GM21381 (cell line): ENCODE measurements at regions not wholly inside any gene's neighbourhood (a gene's known extent, or its start where the extent isn't known, plus 50 kb on each side); places are given as distances from the start of the nearest gene placed in this dataset.
"Not testable (repeated sequence)": the region's sequence is repeated elsewhere in the genome, so short reads cannot be mapped to it uniquely, and the experiment has no call there.

ENCODE experiments used
- ATAC-seq: cut with Tn5 transposase; IDR thresholded peaks from one replicate; pipeline ENCODE4 v1.9.1; 2021; ENCODE audit warnings: mild to moderate bottlenecking, moderate library complexity; ENCODE audit not compliant: unreplicated experiment

DNA sequence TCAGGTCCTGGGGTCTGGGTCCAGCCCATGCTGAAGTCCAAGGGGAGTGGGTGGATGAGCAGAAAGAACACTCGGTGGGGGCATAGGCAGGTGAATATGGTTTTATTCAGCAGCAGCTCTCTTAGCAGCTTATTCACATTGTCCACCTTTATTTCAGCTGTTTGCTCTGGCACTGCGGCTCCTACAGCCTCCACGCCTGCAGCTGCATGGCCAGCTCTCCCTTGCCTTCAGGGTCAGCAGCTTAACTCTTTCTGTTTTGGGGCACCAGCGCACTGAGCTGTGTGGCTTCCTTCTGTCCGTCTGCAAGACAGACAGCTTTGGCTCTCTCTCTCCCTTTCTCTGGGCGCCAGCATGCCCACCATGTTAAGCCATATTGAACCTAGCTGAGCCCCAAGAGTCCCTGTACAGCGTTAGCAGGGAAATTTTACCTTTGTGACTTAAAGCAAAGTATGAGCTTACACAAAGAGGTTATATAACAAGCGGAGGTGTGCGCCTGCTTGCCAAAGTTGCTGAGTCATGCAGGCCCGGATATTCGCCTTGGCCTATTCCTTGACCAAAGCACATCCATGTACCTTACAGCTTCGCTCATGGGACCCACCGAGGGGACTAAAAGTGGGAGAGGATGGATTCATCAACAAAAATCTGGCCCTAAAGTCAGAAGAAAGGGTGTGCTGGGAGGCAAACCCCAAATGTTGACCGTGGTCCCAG, 170.1 kb upstream of the PFN2 start:
- no peak for ATAC-seq

DNA sequence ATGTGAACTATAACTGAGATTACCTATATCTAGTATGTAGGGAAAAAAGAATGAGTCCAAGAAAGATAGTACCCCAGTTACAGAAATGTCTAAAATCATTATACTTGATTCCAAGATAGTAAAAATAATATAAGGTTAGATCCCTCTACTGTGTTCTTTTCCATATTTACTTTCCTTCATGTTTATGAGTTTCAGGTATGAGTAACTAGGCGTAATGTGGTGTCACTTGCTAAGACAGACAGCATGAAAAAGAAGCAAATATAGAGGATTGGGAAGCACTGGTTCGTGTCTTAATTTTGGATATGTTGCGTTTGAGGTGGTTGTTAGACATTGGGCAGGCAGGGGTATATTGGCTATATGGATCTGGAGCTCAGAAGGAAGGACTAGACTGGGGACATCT, 168.1 kb upstream of the PFN2 start:
- ATAC-seq: no peak

DNA sequence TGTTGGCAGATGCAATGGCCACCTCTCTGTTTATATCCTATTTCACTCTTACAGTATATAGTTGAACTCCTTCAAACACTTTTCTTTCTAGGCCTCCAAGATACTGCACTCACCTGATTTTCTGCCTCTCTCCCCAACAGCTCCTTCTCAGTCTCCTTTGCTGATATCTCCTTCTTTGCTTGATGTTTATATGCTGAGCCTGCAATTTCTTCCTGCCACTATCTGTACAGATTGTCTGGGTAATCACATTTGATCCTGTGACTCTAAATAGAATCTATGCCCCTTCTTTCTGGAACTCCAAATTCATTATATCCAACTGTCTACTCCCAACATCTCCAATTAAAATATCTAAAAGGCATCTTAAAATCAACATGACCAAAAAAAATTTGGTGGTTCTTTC, 165.5 kb upstream of the PFN2 start:
- no peak for ATAC-seq

DNA sequence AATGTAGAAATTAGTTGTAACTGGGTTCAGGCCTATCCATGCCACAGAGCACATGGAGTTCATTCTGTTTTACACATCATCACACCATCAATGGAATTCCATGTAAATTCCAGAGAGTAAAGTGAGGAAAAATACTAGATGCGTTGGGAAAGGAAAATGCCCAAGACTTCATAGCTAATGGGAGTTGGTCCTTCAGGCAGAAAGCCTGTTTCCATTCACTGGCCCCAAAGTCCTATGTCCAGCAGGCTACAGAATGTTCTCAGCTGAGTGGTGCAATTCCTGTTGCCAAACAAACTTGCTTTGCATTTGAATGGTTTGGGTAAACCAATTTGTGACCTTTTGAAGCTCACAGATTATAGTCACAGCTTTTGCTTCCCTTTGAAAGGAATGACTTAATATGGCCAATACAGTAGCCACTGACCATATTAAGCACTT, 164.6 kb upstream of the PFN2 start:
- no peak for ATAC-seq

DNA sequence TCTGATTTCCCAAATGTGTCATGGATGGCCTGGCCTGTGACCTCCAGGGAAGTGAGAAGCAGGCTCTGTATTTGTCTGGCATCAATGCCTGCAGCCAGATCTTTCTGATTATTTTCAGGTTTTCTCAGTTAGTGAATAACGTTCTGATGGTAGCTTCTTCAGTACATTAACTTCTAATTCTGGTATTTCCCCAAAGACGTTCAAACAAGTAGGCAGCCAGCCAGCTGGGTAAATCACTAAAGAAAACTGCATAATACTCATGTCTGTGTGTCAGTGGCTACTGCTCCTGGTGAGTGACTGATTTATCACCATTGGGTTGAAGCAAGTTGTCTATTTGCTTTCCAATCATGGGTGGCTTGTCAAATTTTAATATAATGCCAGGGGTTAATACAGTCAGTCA, 162.6 kb upstream of the PFN2 start:
- ATAC-seq: no peak

DNA sequence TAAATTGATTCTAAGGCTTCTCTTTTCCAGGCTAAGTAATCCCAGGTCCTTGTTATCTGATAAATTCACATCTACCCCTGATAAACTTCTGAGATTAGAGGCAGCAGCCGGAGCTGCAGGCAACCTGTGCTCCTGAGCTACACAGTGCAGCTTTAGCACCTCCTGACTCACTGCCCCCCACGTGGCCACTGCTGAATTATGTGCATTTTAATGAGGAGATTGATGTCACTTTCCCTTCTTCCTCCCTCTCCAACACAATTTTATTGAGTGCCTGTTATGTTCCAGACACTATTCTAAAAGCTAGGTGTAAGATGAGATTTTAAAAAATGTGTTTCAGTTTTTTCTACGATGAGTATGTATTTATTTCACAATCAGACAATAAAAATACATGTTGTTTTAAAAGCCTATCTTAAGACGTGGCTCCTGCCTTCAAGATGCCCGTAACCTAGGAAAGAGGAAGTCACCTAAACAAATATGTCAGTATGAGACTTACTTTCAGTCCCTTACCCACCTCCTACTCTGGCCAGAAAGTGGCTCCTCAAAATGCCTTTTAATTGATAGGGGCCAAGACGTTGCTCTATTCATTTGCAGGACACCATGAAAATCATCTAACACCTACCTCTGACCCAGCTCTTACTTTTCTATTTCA, 161.5 kb upstream of the PFN2 start:
- no peak for ATAC-seq

DNA sequence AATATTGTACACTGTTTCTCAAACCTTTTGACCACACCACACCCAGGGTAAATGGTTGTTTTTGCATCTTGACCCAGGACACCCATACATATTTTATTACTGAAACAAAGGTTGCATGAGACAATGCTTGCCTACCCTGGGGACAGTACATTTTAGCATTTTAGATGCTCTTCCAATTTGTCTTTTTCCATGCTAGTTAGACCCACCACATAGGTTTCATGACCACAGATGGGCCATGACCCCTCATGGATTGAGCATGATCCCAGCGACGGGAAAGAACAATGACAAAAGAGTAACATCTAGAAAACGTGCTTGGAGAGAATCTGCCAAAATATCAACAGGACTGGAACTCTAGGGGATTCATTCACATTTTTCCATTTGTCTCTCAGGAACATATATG, 161.0 kb upstream of the PFN2 start:
- no peak for ATAC-seq

DNA sequence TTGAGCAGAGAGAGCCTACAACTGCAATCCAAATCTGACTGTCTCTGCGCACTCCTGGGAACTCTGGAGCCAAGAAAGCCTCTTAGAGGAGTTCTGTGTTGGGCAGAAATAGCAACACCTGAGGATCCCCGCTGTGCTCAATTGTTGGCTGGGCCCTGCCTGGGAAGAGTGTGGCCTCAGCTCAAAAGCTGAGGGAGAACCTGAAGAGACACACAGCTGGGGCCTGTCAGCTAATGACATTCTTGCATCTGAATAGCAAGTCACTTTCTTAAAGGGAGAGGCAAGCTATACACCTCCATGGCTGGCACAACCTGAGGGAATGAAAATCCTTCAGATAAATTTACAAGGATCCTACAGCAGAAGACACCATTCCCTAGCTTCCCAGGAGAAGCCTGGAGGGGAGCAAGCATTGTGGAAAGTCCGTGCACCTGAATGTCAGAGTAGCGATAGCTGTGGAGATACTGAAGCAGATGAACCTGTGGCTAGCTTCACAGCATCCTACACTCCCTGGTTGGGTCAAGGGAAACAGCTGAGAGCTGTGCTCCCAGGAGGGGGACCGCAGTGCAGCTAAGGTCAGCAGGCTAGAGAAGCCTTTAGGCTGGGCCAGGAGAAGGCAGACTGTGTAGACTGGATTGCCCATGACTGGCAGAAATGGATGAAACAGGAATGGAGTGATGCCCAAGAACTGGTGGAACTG, 159.9 kb upstream of the PFN2 start:
- ATAC-seq: no peak

DNA sequence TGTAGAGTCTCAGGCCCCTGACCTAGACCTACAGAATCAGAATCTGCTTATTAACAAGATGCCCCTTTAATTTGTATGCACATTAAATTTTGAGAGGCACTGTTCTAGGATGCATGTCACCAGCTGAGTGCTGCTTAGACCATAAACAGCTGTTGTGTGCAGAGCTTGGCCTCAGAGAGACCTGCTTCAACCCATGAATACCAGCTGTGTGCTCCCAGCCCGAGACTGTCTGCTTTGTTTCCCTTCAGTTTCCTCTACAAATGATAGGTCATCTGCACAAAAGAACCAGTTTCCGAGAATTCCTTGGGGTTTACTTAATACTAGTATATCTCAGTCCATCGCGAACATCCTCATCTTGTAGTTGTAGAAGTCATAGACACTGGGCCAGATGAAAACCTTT, 158.5 kb upstream of the PFN2 start:
- no peak for ATAC-seq

DNA sequence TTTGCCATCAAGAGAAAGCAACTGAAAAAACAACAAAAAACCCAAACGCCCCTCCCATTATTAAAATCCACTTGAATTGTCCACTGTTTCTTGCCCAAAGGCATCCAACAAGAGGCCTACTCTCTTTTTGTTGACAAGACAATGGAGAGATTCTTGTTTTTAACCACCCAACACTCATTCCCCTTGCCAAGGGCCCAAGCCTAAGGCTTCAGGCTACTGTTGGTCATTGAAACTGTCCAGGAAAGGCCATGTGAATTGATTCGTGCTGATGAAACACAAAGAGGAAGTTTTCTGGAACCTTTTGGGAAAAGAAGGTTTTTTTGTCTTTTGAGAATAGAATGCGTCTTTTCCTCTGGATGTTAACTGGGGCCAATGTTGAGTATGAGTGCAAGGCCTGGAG, 157.4 kb upstream of the PFN2 start:
- no peak for ATAC-seq

DNA sequence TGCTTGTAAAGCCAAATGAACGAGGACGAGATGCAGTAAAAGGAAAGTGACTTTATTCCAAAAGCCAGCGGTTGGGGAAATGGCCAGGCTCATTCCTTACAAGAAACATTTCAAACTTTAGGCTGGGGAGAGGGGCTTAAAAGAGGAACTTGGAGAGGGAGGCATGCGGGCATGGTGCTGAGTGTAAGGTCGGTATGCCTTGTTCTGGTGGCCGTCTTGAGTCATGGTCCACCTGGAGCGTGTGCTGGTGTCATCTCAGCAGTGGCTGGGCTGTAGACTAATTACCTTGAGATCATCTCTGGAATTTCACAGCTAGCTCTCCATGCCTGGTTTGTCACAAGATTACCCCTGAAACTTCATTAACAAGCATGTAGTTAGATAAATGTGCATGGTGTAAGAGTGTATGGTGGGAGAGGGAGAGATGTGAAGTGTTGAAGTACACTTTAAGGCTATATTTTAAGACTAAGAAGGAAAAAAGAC, 156.4 kb upstream of the PFN2 start:
- ATAC-seq: no peak

DNA sequence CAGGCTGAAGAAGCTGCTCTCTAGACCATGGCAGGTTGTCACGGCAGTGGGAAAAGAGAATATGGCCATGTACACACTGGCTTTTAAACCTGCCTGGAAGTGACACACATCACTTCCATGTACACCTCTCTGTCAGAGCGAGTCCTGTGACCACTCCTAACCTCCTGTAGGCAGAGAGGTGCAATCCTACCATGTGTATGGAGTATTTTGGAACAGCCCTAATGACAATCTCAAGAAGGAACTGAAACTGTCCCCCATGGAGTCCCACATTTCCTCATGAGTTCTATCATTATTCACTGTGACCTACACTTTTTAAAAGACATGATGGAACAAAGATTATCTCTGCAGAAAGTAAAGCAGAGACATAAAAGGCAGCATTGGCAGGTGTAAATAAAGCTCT, 153.4 kb upstream of the PFN2 start:
- ATAC-seq: no peak

DNA sequence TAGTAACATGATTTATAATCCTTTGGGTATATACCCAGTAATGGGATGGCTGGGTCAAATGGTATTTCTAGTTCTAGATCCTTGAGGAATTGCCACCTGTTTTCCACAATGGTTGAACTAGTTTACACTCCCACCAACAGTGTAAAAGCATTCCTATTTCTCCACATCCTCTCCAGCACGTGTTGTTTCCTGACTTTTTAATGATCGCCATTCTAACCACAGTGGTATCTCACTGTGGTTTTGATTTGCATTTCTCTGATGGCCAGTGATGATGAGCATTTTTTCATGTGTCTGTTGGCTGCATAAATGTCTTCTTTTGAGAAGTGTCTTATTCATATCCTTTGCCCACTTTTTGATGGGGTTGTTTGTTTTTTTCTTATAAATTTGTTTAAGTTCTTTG, 152.6 kb upstream of the PFN2 start:
- not testable (repeated sequence) for ATAC-seq

DNA sequence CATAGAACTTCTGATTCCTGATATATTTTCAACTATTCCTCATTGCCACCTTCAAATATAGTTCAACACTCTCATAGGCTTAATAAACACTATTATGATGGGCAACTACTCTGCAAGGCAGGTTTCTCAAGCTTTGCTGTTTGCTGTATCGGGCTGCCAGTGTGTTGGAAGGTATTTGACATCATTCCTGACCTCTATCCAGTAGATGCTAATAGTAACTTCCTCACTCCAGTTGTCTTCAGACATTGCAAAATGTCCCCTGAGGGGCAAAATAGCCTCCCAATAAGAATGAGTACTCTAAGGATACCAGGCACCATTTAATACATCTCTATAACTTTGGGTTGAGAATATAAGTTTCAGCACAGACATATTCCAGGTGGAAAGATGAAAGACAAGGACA, 147.5 kb upstream of the PFN2 start:
- ATAC-seq: no peak

DNA sequence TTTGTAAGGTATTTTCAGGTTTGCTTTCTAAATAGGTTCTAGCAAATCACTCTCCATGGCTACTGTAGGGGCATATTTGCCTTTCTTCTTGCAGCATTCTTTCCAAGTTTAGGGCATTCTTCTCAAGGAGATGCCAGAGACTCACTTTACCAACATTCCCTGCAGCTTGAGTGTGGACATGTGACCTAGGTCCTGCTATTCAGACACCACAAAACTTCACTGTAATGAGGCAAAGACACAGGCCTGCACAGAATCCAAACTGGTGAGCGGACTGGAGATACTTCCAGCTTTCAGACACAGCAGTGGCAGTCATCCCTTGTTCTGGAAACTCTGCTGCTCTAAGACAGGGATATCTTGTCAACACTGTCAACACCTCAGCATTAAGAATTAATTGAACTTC, 146.4 kb upstream of the PFN2 start:
- ATAC-seq: no peak

DNA sequence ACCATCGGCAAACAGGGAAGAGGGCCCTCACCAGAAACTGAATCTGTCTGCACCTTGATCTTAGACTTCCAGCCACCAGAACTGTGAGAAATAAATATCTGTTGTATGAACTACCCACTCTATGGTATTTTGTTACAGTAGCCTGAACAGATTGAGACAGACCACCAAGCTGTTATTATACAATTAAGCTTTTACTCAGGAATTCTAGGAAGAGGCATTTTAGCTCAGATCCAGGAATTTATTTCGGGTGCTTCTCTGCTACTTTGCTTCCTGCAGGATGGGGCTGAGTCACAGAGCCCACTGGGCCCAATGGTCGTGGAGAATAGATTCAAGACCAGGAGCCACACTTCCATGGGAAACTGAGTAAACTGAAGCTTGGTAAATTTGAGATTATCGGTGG, 145.5 kb upstream of the PFN2 start:
- ATAC-seq: no peak

DNA sequence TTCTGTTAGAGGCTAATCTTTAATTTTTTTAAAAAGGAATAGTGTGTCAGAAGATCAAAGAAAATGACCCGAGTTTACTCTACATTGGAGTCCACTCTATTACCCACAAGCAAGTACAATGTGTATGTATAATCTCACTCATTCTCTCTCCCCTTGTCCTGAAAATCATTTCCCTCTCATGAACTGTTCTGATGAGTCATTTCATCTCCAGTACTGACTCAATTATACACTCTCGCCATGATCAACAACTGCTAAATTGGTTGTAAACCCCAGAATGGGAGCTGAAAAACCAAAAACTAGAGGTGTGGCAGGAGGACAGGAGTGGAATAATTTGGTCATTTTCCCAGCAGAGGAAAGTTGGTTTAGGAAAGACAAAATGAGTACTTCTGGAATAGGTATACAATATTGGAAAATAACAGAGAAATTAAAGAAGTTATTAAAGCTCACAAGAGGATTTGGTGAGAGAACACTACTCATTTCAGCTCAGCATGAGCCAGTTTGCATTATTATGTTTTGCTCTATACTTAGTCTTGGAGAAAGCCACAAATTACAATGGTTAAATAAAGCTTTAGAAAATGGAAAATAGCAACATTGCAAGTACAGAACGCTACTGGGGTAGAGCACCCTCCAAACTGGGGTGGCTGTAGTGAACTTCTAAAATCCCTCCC, 144.3 kb upstream of the PFN2 start:
- ATAC-seq: peak; percentile 80

DNA sequence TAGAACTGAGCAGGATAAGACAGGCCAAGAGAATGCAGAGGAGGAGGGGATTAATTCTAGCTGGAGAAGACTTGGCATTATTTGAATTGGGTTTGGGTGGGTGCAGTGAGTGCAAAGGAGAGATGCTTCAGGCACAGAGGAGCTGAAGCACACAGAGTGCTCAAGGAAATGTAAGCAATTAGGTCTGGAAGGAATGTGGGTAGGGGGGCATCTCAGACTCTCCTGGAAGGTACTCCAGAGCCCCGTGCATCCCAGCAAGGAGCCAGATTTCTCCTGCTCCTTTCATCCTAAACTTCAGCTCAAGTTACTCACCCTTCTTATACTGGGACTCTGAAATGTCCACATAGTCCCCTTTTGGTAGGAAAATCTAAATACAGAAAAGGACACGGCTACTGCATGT, 143.6 kb upstream of the PFN2 start:
- no peak for ATAC-seq

DNA sequence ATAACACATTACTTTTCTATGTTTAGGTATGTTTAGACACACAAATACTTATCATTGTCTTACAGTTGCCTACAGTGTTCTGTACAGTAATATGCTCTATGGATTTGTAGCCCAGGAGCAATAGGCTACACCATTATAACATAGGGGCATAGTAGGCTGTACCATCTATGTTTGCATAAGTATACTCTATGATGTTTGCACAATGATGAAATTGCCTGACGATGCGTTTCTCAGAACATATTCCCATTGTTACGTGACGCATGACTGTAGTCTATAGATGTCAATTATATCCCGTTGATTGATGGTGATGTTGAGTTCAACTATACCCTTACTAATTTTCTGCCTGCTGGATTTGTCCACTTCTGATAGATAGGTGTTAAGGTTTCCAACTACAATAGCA, 139.4 kb upstream of the PFN2 start:
- ATAC-seq: no peak

DNA sequence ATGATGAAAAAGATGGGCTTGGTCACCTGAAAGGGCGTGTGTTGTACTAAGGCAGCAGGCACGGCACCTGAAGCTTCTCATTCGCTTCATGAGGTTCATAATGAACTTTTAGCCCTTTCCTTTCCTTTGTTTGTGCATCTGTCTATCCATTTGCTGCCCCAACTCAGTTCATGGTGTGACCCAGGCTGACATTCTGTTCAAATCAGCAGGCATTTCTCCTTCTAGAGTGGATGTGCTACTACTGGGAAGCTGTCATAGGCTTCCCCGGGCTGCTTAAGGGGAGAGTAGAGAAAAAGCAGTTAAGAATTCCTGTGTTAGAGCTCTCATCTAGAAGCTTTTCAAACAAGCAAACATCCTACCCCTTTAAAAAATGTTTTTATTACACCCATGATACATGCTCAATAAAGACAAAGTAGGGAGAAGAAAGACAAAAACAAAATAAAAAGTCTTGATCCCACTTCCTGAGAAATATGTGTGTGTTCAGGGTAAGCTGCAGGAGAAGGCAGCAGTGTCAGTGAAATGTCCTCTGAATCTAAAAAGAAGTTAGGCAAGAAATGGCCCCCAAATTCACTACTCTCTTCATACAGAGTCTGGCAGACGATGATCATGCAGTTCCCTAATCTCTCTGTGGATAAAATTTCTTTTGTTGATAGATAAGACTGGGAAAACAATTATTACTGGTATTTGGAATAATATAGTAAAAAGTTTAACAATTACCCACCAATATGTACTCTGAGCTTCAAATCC, 136.9 kb upstream of the PFN2 start:
- no peak for ATAC-seq
